CD4-positive, alpha-beta T cell (primary cell): ENCODE measurements at regions not wholly inside any gene's neighbourhood (a gene's known extent, or its start where the extent isn't known, plus 50 kb on each side); places are given as distances from the start of the nearest gene placed in this dataset.

Source experiments
- ATAC-seq: fragments of 200-7000 bp; cut with Tn5 transposase; one replicate; pipeline ENCODE4 v1.10.0; 2022; ENCODE audit warnings: mild to moderate bottlenecking; ENCODE audit not compliant: poor library complexity
- CTCF ChIA-PET: fragments of 350-600 bp; sonication (Branson Sonifier 250); formaldehyde crosslinking; loops from one replicate; lab custom pipeline; 2021; ENCODE audit warnings: antibody characterized with exemption, inconsistent platforms; lab: Charles Lee
- POLR2A ChIA-PET: fragments of 350-600 bp; sonication (Branson Sonifier 250); formaldehyde crosslinking; loops from one replicate; lab custom pipeline; 2021; ENCODE audit warnings: antibody characterized with exemption, inconsistent platforms; lab: Charles Lee
- DNase-seq, 14 experiments: peaks; one replicate each; pipeline ENCODE4 v3.0.0-alpha.2; 2013 to 2020; ENCODE audit warnings: mixed read lengths in 2 of 14
- H3K27ac ChIP-seq, 2 donors: one replicate each; pipeline versions ENCODE4 v1.5.1 to v1.7.0; 2013; ENCODE audit warnings: low read length in 2 of 2, low read depth in 1 of 2, mild to moderate bottlenecking in 1 of 2
- H3K27me3 ChIP-seq, 2 experiments: 1 replicate in 1 of 2; 2 replicates in 1 of 2; pipeline versions ENCODE4 v1.6.1 to v1.7.0; 2013; ENCODE audit warnings: low read length in 2 of 2, control low read depth in 1 of 2, mild to moderate bottlenecking in 1 of 2, moderate library complexity in 1 of 2; ENCODE audit not compliant: insufficient read depth in 2 of 2, control insufficient read depth in 1 of 2
- H3K36me3 ChIP-seq: one replicate; pipeline ENCODE4 v1.6.1; 2013; ENCODE audit warnings: low read length, control low read depth; ENCODE audit not compliant: insufficient read depth
- H3K4me1 ChIP-seq: one replicate; pipeline ENCODE4 v1.6.1; 2013; ENCODE audit warnings: low read length, control low read depth; ENCODE audit not compliant: insufficient read depth
- H3K4me3 ChIP-seq: one replicate; pipeline ENCODE4 v1.5.1; 2013; ENCODE audit warnings: mild to moderate bottlenecking, low read length, moderate library complexity
- H3K9me3 ChIP-seq, 2 experiments: 1 replicate in 1 of 2; 2 replicates in 1 of 2; pipeline versions ENCODE4 v1.6.1 to v1.7.0; 2013; ENCODE audit warnings: low read length in 2 of 2, mild to moderate bottlenecking in 2 of 2, control low read depth in 1 of 2, moderate library complexity in 1 of 2; ENCODE audit not compliant: control insufficient read depth in 1 of 2, insufficient read depth in 1 of 2
- H3K27ac Mint-ChIP-seq: one replicate; pipeline ENCODE4 v1.8.0; 2020; ENCODE audit warnings: mixed read lengths
- H3K27me3 Mint-ChIP-seq: one replicate; pipeline ENCODE4 v1.8.0; 2021; ENCODE audit warnings: mixed read lengths
- H3K36me3 Mint-ChIP-seq: one replicate; pipeline ENCODE4 v1.8.0; 2021; ENCODE audit warnings: low read depth, mixed read lengths
- H3K4me1 Mint-ChIP-seq: one replicate; pipeline ENCODE4 v1.8.0; 2021; ENCODE audit warnings: low read depth, mixed read lengths
- H3K4me3 Mint-ChIP-seq: one replicate; pipeline ENCODE4 v1.8.0; 2020; ENCODE audit warnings: mild to moderate bottlenecking, mixed read lengths
- H3K9me3 Mint-ChIP-seq: one replicate; pipeline ENCODE4 v1.8.0; 2020; ENCODE audit warnings: mixed read lengths
- CTCF ChIP-seq: fragments of 200-600 bp; IDR thresholded peaks from one replicate; pipeline ENCODE4 v1.8.0; 2022; ENCODE audit warnings: antibody characterized with exemption, mild to moderate bottlenecking
- intact Hi-C, 2 experiments: fragments of 100-400 bp; cut with DNase I in 1 of 2; cut with micrococcal nuclease in 1 of 2; formaldehyde crosslinking; loops; one replicate each; pipeline versions ENCODE4 v1.15.1 to v1.9.0; 2023 to 2025; cut with DNase I, micrococcal nuclease

- Histone ChIP-seq H3K27ac (no peak overlapping the region), H3K9me3 (no peaks in the 10 kb centered on the region), H3K4me3 (no peak overlapping the region), H3K27me3 (no peaks in the 10 kb centered on the region), H3K4me1 (no peaks in the 10 kb centered on the region), H3K36me3 (no peaks in the 10 kb centered on the region)
- no peaks in the 10 kb centered on the region for H3K9me3 Mint-ChIP-seq
- H3K27ac Mint-ChIP-seq: no peak overlapping the region
- CTCF ChIA-PET: no interaction called here
- intact Hi-C loops: no loop called here
- no peaks in the 10 kb centered on the region for H3K4me1 Mint-ChIP-seq
- no peak for TF ChIP-seq CTCF
- no peak for ATAC-seq
- POLR2A ChIA-PET: no interaction called here
- H3K27me3 Mint-ChIP-seq: no peaks in the 10 kb centered on the region
- H3K36me3 Mint-ChIP-seq: no peaks in the 10 kb centered on the region
- no peak overlapping the region for H3K4me3 Mint-ChIP-seq
- no peak for DNase-seq
These were observed 252.0 kb upstream of the PPARGC1A start for GRCh38 chr4:24141836-24142235.

GRCh38 chr4:24140892-24141291 lies 251.0 kb upstream of the PPARGC1A start:
- Mint-ChIP-seq H3K4me1 (no peaks in the 10 kb centered on the region), H3K36me3 (no peaks in the 10 kb centered on the region), H3K27me3 (no peaks in the 10 kb centered on the region), H3K4me3 (no peak overlapping the region), H3K9me3 (no peaks in the 10 kb centered on the region), H3K27ac (no peak overlapping the region)
- intact Hi-C loops: no loop called here
- H3K27me3 ChIP-seq: no peaks in the 10 kb centered on the region
- TF ChIP-seq CTCF: no peak
- H3K36me3 ChIP-seq: no peaks in the 10 kb centered on the region
- ATAC-seq (no peak), DNase-seq (no peak)
- H3K4me3 ChIP-seq: no peak overlapping the region
- CTCF ChIA-PET: no interaction called here
- H3K27ac ChIP-seq: no peak overlapping the region
- no peaks in the 10 kb centered on the region for H3K4me1 ChIP-seq
- H3K9me3 ChIP-seq: no peaks in the 10 kb centered on the region
- POLR2A ChIA-PET: no interaction called here

GRCh38 chr4:24137671-24138601 lies 248.1 kb upstream of the PPARGC1A start:
- TF ChIP-seq CTCF: no peak
- CTCF ChIA-PET: no interaction called here
- no peaks in the 10 kb centered on the region for H3K27me3 ChIP-seq

More at GRCh38 chr4:24137671-24138601, 248.1 kb upstream of the PPARGC1A start:
- DNase-seq (no peak), ATAC-seq (no peak)
- Histone ChIP-seq H3K4me3 (no peak overlapping the region), H3K4me1 (no peaks in the 10 kb centered on the region), H3K9me3 (peaks cover 0 to 3% of the 10 kb centered on the region in 2 experiments), H3K27ac (no peak overlapping the region), H3K36me3 (no peaks in the 10 kb centered on the region)
- intact Hi-C loops: no loop called here
- Mint-ChIP-seq H3K4me1 (no peaks in the 10 kb centered on the region), H3K9me3 (no peaks in the 10 kb centered on the region), H3K4me3 (no peak overlapping the region), H3K27ac (no peak overlapping the region), H3K27me3 (no peaks in the 10 kb centered on the region), H3K36me3 (no peaks in the 10 kb centered on the region)
- POLR2A ChIA-PET: no interaction called here
